IPS-NIHi7 (cell line): ENCODE measurements at regions not wholly inside any gene's neighbourhood (a gene's known extent, or its start where the extent isn't known, plus 50 kb on each side); places are given as distances from the start of the nearest gene placed in this dataset.

ENCODE experiments used
- DNase-seq: peaks from one replicate; pipeline ENCODE4 v3.0.0; 2012; ENCODE audit warnings: mixed read lengths; ENCODE audit errors: extremely low spot score

DNA sequence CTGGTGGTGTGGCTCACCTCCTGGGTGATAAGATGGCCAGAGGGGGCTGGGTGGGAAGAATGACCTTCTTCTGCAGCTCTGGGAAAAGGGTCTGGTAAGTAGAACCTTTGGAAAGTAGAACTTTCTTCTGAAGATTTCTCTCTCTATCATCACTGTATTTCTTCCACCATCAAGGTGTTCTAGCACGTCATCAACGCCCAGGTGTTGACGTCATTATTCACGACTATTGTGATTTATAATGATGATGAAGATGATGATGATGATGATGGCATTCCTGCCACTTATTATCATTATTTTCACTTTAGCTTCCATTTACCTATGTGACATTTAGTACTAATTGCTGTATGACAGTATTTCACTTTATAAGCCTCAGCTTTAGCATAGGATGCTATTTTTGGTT is 525.6 kb upstream of the ADARB2 start:
- DNase-seq, result no peak

DNA sequence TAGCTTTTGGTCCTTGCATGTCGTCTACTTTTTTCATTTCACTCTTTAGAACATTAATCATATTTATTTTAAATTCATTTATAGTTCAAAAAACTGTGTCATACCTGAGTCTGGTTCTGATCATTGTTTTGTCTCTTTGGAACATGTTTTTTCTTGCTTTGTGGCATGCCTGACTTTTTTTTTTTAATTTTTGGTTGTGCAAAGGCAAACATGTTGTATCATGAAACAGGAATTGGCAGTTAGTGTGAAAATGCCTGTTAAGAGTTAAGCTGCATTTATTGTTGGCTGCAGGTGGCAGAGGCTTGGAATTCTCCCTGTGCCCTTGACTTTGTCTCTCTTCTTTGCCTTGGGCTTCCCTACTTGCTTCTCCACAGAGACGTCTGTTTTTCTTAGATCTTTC is 525.0 kb upstream of the ADARB2 start:
- DNase-seq, result no peak

DNA sequence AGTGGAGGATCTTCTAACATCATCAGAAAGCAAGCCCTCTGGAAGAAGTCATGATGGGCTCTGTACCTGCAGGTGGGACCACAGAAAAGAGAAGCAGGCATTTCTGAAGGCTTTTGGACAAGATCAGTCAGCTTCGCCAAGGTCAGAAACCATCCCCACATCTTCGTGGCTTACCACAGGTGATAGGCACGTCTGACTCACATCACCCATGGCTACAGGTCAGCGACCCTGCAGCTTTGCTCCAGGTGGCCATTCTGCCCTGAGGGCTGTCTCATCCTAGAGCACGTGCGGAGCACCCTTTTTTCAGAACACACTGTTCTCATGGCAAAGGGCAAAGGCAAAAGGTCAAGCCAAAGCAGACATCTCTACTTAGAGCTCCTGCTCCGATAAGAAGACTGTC is 518.9 kb upstream of the ADARB2 start:
- DNase-seq, result no peak

DNA sequence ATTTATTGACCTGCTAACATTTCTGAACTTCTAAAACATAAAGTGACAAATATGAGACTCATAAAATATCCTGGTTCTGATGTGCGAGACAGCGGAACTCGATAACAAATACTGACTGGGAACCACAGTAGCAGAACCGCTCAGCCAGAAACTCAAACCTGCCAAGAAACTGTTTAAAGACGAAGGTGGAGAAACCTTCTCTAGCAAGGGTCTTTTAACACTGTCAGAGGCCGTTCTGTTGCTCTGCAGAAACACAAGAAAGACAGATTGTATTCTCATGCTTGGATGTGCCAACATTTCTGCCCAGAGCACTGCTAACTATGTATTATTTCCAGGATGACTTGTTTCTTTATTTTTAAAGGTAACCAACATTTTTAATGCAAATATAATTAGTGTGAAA is 514.8 kb upstream of the ADARB2 start:
- no peak for DNase-seq

DNA sequence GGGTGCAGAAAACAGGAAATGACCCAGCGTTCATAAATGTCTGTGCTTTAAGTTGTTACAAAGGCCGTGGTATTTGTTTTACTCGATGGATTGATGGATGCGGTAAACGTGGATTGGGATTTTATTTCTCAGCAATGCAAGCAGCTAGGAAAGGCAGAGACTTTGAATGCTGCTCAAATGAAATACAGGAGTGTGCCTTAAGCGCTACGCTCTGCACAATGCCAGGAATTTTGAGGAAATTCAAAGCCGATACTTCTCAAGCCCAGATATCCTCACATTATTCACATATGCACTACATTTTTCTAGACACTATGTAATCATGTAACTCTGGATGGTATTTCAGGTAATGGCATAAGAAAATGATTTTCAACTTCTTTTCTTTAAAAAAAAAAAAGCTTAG is 514.3 kb upstream of the ADARB2 start:
- no peak for DNase-seq

DNA sequence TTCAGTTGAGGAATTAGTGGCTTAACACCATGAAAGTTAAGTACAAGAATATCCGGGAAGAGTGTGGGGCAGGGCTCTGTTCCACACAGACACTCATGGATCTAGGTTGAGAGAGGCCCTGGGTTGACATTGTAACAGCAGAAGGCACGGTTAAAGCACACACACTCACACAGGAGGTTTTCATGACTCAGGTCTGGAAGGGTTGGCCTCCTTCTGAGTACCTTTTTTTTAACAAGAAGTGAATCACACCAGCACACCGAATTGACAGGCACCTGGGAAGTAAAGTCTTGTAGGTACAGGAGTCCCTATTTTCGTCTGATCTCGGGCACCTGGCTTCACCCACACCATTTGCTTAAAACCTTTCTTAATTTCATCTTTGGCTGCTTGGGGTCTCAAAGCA is 509.4 kb upstream of the ADARB2 start:
- no peak for DNase-seq

DNA sequence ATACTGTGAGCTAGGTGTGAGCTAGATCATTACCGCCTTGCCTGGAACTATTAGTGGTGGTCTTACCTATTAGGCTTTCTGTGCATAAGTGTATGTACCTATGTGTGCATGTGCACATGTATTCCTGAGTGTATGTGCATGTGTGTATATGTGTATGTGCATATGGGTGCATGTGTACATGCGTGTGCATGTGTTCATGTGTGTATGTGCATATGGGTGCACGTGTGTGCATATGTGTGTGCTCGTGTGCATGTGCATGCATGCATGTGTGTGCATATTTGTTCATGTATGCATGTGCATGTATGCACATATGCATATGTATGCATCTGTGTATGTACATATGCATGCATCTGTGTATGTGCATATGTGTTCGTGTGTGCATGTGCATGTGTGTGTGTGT is 508.3 kb upstream of the ADARB2 start:
- no peak for DNase-seq

DNA sequence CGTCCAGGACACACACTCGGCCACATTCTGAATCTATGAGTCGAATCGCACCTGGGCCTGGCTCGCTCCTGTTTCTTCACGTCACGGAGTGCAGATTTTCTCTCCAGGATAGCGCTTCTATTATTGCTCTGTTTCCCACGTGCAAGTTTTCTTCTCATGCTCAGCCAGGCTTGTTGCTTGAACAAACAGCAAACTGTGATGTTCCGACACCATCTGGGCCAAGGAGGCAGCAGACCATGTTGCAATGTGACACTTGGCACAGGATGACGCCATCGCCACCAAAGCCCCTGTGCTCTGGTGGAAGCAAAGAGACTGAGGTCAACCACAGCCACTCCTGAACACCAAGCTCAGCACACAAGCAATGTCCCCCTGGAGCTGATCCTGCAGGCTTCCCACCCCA is 507.1 kb upstream of the ADARB2 start:
- no peak for DNase-seq

DNA sequence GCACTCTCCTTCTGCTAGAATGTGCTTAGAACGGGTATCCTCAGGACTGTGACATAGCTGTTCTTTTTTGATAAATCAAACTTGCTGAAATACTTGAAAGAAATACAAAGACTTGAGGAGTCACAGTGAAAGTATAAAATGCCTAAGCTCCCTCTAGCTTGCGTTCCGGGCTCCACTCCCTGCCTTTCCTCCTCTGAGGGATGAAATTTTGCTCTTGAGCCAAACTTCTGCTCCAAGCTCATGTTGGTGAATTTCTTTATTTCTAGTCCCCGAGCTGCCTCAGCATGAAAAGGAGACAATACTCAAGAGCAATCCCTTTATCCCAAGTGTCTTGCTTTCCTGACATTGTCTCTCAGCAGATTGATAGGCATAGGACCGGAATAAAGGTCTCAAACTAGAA is 499.6 kb upstream of the ADARB2 start:
- no peak for DNase-seq

DNA sequence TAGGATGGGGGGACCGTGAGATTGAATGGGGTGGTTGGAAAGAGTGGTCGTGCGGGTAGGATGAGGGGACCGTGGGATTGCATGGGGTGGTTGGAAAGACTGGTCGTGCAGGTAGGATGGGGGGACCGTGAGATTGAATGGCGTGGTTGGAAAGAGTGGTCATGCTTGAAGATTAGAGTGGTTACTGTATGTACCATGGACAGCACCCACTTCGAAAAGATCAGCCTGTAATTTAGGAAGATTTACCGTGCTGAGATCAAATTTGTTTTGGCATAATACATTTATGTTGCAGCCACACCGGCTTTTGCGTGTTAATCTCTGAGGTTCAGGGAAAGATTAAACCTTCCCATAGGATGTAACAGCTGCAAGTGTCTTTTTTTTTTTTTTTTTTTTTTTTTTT is 495.2 kb upstream of the ADARB2 start:
- no peak for DNase-seq

DNA sequence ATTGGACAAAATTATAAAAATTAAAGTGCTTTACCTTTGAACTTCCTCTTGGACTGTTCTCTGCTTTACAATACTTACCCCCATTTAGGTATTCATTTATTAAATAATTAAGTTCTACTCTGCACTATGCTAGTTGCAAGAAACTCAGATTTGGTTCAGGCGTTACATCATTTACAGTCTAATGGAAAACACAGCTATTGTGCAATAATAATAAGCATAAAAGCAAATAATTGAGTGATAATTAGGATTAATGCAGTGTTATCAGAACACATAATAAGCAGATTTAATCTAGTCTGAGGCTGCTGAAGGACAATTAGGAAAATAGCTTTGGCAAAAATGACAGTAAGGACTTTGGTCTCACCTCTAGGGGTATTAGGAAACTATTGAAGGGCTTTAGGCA is 493.2 kb upstream of the ADARB2 start:
- no peak for DNase-seq

DNA sequence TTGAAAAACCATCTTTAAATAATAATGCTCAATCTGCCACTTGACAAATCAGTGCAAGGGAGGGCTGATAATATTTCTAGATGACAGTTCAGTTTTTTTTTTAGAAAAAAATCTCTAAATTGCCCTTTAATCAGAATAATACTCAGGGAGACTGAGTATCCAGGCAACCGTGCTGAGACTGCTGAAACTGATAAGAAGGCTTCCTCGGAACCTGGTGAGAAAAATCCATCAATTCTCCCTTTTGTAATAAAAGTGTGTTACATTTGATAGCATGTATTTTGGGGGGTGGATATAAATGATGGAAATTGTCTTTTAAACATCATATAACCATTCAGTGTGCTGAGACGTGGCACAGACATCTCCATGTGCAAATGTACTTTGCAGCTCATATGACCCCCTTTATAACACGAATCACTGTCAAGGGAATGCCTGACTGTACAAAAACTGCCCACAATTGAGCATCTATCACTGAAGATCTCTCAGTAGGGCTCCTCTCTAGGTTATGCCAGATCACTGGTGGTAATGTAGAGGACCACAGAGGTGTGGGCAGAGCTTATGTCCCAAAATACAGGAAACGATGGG is 491.1 kb upstream of the ADARB2 start:
- no peak for DNase-seq

DNA sequence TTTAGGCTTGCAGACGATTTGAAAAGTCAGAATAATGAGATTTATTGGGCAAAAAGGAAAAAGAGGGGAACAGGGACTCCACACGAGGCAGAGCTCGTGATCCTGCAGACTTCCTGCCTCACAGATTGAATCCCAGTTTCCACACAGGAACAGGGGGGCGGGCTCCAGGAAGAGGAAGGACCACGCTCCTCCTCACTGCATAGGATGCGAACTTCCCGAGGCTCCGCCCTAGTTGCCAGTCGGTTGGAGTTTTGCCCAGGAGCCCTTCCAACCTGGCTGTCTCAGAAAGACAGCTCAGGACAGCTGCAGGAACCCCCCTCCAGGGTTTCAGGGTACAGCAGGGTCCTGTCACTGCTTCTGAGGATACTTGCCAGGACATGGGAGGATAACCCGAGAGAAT is 488.3 kb upstream of the ADARB2 start:
- DNase-seq, result no peak

DNA sequence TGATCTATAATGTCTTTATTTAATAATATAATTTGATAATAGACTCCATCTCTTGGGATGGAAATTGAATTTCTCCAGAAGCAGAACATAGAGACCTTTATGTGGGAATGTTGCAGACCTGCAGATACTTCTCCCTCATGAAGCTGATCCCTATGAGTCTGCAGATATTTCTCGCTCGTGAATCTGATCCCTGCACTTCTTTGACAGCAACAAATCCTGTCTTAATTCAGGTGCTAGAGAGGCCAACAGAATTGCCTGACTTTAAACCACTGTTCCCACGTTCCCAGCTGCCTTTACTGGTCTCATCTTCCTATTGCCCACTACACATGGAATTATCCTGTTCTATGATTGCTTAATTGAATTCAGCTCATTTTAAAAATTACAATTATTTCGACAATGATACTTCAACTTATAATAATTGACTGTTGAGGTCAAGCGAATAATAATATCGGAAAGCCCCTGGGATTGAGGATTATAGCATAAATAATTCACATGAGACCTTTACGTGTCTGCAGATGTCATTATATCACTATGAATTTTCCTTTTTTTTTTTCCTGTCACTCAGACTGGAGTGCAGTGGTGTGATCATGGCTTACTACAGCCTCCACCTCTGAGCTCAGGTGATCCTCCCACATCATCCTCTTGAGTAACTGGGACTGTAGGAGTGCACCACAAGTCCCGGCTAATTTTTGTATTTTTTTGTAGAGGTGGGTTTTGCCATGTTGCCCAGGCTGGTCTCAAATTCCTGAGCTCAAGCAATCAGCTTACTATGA is 486.4 kb upstream of the ADARB2 start:
- DNase-seq, result no peak

DNA sequence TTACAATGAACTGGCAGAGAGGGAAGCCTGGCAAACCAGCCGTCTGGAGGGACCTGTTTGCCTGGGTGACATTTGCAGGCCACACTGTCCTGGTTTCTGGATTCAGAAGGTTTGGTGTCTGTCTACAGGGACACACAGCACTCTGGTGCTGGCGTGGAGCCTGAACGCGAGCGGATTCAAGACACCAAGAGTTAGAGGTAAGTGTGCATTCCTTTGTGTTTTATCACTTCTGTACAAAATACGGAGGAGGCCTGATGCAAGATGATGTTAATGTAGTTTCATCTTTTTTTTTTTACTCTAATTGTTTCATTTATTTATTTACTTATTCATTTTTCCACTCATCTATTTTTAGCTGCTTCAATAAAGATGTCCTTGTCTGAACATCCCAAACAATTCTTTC is 485.3 kb upstream of the ADARB2 start:
- DNase-seq, result no peak

DNA sequence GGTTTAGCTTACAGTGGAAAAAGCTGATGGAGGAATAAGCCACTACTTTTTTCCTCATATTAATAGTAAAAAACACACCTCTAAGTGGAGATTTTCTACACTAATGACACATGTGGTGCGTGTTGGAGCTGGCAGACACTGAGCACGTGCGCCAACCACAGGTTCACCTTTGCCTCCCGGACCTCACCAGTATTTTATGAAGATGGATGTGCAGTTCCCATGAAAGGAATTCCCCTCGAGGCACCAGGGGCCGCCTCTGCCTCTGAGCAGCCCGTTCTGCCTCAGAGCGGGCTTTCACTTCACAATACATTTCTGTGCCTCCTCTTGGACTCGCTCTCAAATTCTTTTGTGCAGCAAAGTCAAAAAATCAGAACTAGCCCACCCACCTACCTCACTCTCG is 477.5 kb upstream of the ADARB2 start:
- no peak for DNase-seq

DNA sequence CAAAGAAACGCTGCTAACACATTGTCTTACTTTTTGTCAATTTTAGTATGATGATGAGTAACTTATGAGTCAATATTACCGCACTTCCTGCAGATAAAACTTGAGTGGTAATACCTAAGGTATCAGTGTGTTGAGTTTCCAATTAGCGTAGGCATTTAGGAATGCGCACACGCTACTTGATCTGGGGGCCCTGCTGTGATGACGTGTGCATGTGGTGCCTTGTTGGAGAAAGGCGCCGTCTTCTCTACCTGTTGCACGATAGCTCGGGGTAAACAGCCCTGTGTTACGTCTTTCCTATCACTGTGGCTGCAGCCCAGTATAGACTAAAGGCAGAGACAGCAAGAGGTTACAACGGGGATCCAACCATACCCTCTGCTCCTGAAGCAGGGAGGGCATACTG is 476.8 kb upstream of the ADARB2 start:
- DNase-seq, result no peak

DNA sequence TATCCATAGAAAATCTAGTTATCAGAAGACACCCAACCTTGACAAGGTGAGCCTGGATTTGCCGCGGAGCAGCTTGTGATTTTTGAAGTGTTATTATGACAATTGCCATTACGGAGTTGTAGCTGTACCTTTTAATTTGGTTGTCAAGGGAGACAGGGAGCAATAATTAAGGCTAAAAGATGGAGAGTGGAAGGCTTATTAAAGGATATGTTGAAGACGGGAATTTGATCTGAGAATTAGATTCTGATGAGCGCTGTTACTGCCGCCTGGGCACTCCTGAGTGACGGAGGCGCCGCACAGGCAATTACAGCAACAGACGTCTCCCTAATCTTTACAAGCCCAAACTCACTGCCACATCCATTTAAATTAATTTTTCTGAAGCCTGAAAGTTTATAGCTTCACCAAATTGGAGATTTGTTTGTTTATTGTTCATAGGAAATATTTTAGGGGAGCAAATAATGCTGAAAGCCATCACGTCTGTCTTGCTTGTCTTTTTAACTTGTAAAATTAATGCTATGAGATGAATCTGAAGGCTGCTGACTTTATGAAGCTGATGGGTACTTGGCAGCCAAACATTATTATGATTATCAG is 475.0 kb upstream of the ADARB2 start:
- DNase-seq, result no peak

DNA sequence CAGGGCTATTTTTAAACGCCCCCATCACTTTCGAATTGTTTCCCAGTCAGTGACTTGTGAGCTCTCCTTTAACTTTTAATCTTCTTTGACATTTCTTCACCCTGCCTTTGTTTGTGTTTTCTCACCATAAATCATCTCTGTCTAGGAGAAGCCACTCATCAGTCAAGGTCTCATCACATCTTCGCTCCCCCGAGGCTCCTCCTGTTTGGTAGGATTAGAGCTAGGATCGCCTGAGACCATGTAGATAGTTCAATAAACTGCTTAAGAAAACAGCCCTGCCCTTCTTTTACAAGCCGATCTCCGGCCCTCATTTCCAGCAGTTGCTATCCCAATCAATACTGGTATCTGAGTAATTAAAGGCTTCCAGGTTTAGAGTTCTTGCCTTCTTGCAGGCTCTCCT is 472.8 kb upstream of the ADARB2 start:
- no peak for DNase-seq

DNA sequence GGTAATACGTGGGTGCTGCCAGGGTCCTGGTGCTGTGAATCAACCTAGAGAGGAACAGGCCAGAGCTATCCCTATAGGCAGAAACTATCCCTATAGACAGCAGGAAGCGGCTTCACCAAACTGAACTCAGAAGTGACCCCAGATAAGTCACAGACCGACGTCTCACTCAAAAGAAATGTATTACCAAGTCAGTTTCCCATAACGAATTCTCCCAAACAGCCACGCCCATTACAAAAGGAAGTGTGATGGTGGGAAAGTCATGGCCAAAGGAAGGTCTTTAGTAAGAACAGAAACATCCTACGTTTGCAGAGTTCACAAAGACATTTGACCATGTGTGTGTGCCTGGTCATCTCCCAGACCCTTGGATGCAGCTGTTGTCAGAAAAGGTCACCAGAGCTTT is 470.8 kb upstream of the ADARB2 start:
- no peak for DNase-seq

DNA sequence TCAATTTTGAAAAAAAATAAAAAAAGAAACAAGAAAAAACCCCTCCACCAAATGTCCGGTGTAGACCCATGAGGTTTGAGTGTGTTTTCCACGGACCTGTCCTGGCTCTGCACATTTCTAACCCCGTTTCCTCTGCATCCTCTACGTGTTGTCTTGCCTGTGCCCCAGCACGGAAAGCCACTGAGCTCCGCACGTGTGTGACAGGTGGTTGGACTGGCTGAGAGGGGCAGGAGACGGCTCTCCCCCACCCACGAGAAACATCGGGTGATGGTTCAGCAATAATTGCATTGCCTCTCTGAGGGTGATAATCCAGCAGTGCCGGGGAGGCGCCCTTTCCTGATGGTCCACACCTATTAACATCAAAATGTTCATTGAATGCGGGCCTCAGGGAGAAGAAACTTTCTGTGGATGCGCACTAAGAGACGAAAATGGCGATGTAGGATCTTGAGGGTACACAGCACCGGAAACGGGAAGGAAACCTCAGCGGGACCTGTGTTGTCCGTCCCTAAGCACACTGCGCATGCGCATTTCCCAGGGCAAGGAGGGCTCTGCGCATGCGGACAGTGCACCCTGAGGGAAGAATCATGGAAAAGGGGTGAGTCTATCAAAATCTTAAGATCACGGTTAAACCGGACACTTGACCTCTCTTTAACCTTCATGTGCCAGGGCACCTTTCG is 470.1 kb upstream of the ADARB2 start:
- no peak for DNase-seq

DNA sequence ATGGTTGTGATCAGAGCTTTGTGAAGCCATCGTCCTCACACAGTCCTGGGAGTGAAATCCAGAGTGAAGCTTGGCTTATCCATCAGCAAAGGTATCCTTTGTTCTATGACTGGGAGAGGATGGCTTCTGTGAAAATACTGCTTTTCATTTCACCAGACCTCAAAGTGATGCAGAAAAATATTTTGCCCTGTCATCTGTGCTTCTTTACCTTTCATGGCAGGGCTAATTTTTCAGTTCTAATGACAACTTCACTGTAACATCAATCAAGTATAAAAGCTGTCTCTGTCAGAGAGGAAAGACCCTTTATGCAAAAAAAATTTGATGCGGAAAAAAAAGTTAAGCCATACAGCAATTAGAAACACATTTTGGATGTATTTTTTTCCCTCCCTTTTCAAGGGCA is 468.1 kb upstream of the ADARB2 start:
- no peak for DNase-seq

DNA sequence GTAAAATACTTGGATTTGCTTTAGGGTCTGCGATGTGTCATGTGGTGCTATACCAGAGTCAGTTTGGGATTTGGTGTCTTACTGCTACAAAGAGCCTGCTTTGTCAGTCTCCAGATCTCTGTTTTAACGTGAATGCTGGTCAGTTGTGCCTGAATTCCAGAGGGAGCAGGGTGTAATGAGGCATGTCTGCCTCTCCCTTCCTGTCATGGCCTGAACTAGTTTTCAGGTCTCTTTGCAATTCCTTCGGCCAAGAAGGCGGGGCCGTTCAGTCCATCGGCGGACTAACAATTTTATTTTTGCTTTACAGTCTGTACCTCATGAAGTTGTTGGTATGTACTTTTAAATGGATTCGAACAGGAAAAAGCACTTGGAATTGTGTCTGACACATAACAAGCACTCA is 465.1 kb upstream of the ADARB2 start:
- no peak for DNase-seq
